Choroid plexus epithelial cell (primary cell): ENCODE measurements at regions not wholly inside any gene's neighbourhood (a gene's known extent, or its start where the extent isn't known, plus 50 kb on each side); places are given as distances from the start of the nearest gene placed in this dataset.
"Not testable (repeated sequence)": the region's sequence is repeated elsewhere in the genome, so short reads cannot be mapped to it uniquely, and the experiment has no call there.

ENCODE experiments used
- DNase-seq: peaks from one replicate; pipeline ENCODE4 v3.0.0-alpha.2; 2010; ENCODE audit warnings: low read depth
- H3K4me3 ChIP-seq: 2 replicates; pipeline ENCODE4 v1.5.1; 2011; ENCODE audit warnings: low read depth, mild to moderate bottlenecking, control low read depth, low read length, moderate library complexity
- TF ChIP-seq, protein P1 (sequence below): conservative IDR thresholded peaks from 2 replicates; pipeline ENCODE4 v1.5.1; 2011; ENCODE audit warnings: low read depth, mild to moderate bottlenecking, control low read depth, inconsistent platforms, low read length, moderate library complexity

GRCh38 chr9:24071091-24071490, 245.1 kb upstream of the ELAVL2 start:
- H3K4me3 ChIP-seq: no peak overlapping the region
- TF ChIP-seq, protein P1, sequence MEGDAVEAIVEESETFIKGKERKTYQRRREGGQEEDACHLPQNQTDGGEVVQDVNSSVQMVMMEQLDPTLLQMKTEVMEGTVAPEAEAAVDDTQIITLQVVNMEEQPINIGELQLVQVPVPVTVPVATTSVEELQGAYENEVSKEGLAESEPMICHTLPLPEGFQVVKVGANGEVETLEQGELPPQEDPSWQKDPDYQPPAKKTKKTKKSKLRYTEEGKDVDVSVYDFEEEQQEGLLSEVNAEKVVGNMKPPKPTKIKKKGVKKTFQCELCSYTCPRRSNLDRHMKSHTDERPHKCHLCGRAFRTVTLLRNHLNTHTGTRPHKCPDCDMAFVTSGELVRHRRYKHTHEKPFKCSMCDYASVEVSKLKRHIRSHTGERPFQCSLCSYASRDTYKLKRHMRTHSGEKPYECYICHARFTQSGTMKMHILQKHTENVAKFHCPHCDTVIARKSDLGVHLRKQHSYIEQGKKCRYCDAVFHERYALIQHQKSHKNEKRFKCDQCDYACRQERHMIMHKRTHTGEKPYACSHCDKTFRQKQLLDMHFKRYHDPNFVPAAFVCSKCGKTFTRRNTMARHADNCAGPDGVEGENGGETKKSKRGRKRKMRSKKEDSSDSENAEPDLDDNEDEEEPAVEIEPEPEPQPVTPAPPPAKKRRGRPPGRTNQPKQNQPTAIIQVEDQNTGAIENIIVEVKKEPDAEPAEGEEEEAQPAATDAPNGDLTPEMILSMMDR: no peak
- DNase-seq: no peak

- not testable (repeated sequence) for DNase-seq, H3K4me3 ChIP-seq
Observed at GRCh38 chr9:24067107-24067506, 241.1 kb upstream of the ELAVL2 start.

DNA sequence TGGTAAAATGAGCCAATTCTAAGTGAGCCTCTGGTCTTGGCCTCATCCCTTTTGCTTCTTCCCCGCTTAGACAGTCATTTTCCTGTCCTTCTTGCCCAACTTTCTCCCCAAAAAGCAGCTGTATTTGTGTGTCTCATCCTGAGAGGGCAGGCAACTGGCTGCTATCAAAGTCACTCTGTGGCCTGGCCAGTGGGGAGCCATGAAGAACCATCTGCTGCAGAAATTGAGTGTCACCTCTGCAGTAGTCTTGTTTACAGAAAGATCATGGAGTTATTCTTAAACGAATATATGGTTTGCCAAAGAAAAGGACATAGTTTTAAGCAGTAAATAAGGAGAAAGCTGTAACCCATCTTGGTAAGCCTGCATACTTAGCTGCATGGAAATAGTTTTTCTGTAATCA, 233.6 kb upstream of the ELAVL2 start:
- TF ChIP-seq, protein P1: no peak
- H3K4me3 ChIP-seq: no peak overlapping the region
- DNase-seq: no peak

DNA sequence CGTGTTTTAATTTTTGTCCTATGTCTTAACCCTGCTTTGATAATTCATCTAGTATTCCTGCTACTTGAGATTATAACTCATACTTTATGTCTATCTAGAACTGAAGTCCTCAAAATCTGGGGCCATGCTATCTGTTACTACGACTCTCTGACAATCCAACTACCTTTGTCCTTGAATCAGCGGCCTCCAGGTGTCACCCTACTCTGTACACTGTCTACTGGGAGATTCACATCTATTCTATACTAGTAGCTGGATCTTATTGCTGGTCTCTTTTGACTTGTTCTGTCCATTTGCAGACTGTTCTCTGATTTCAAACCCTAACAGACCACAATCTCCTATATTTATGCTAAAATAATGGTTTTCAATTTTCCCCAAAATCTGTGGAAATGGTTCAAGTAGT, 225.5 kb upstream of the ELAVL2 start:
- TF ChIP-seq, protein P1: no peak
- H3K4me3 ChIP-seq: no peak overlapping the region
- no peak for DNase-seq

DNA sequence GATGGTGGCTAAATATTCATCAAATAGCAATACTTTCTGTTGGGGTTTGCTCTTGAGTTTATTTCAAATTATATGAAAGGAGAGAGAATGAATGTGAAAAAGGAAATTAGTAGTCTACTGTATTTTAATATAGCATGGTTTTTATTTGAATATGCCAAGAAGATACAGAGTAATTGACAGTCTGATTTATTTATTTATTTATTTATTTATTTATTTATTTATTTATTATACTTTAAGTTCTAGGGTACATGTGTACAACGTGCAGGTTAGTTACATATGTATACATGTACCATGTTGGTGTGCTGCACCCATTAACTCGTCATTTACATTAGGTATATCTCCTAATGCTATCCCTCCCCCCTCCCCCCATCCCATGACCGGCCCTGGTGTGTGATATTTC, 224.2 kb upstream of the ELAVL2 start:
- not testable (repeated sequence) for DNase-seq

DNA sequence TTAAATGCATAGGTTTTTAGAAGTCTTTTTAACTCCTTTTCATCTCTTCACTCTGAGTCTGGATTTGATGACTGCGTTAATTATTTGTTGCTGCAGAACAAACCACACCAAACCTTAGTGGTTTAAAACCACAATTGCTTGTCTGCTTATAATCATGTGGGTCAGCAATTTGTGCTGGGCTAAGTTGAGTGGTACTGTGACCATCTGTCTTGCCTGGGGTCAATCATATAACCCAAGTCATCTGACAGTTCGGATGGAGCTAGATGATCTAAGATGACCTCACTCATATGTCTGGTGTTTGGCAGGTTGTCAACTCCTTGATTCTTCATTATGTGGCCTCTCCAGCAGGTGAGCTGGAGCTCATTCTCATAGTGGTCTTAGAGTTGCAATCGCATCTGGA, 219.1 kb upstream of the ELAVL2 start:
- H3K4me3 ChIP-seq: no peak overlapping the region
- TF ChIP-seq, protein P1: no peak
- DNase-seq: no peak

More for the DNA sequence above, 224.2 kb upstream of the ELAVL2 start:
- not testable (repeated sequence) for H3K4me3 ChIP-seq

GRCh38 chr9:24044576-24044975, 218.5 kb upstream of the ELAVL2 start:
- H3K4me3 ChIP-seq: no peak overlapping the region
- TF ChIP-seq, protein P1: no peak
- no peak for DNase-seq

GRCh38 chr9:24041160-24041690, 215.2 kb upstream of the ELAVL2 start:
- TF ChIP-seq, protein P1: no peak
- DNase-seq: no peak

More at GRCh38 chr9:24041160-24041690, 215.2 kb upstream of the ELAVL2 start:
- no peak overlapping the region for H3K4me3 ChIP-seq
